ENCODE measurements at regions not wholly inside any gene's neighbourhood (a gene's known extent, or its start where the extent isn't known, plus 50 kb on each side); places are given as distances from the start of the nearest gene placed in this dataset.

DNA sequence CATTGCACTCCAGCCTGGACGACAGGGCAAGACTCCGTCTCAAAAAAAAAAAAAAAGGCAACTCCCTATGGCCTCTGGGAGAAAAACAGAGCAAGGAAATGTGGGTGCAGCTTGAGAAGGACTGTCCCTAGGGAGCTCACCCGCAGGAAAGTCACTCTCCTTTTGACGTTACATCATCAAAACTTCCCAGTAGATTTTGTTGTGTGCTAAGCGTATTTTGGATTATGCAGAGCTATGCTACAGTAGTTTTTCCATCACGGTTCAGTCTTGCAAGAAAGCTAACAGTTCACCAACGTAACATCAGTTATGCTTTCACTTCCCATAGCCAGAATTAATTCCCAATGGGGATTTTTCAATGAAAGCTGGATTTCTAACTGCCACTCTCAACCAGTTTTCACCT, 138.8 kb downstream of the HSD17B3 start:
- TF ChIP-seq, protein P1, sequence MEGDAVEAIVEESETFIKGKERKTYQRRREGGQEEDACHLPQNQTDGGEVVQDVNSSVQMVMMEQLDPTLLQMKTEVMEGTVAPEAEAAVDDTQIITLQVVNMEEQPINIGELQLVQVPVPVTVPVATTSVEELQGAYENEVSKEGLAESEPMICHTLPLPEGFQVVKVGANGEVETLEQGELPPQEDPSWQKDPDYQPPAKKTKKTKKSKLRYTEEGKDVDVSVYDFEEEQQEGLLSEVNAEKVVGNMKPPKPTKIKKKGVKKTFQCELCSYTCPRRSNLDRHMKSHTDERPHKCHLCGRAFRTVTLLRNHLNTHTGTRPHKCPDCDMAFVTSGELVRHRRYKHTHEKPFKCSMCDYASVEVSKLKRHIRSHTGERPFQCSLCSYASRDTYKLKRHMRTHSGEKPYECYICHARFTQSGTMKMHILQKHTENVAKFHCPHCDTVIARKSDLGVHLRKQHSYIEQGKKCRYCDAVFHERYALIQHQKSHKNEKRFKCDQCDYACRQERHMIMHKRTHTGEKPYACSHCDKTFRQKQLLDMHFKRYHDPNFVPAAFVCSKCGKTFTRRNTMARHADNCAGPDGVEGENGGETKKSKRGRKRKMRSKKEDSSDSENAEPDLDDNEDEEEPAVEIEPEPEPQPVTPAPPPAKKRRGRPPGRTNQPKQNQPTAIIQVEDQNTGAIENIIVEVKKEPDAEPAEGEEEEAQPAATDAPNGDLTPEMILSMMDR (IDR thresholded peaks at IDR 0.05; ENCODE audit: low read length), result no peak
- no peak for TF ChIP-seq EZH2 (IDR thresholded peaks at IDR 0.05; ENCODE audit: borderline replicate concordance, low read length)
